ENCODE measurements at regions not wholly inside any gene's neighbourhood (a gene's known extent, or its start where the extent isn't known, plus 50 kb on each side); places are given as distances from the start of the nearest gene placed in this dataset.

DNA sequence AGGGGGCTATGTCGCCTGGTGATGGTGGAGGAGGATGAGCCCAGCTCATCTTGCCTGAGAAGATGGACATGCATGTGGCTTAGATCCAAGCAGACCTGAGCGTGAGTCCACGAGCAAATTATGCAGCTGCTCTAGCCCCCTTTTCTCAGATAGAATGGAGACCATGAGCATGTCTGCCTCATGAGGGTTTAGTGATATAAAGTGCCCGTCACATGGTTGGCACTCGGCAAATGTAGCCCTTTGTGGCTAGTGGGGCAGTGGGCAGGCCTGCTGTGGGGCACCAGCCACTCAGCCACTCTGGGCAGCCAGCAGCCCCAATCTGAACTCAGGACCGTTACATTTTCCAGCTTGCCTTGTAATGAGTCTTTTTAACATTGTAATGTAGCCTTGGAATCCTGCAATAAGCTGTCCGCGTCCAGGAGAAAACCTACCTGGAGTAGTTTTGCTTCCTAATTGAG, 92.1 kb upstream of the HS6ST1 start:
- TF ChIP-seq, protein P1, sequence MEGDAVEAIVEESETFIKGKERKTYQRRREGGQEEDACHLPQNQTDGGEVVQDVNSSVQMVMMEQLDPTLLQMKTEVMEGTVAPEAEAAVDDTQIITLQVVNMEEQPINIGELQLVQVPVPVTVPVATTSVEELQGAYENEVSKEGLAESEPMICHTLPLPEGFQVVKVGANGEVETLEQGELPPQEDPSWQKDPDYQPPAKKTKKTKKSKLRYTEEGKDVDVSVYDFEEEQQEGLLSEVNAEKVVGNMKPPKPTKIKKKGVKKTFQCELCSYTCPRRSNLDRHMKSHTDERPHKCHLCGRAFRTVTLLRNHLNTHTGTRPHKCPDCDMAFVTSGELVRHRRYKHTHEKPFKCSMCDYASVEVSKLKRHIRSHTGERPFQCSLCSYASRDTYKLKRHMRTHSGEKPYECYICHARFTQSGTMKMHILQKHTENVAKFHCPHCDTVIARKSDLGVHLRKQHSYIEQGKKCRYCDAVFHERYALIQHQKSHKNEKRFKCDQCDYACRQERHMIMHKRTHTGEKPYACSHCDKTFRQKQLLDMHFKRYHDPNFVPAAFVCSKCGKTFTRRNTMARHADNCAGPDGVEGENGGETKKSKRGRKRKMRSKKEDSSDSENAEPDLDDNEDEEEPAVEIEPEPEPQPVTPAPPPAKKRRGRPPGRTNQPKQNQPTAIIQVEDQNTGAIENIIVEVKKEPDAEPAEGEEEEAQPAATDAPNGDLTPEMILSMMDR (IDR thresholded peaks at IDR 0.05; ENCODE audit: insufficient read depth, low read length) = no peak
- TF ChIP-seq, protein P2, sequence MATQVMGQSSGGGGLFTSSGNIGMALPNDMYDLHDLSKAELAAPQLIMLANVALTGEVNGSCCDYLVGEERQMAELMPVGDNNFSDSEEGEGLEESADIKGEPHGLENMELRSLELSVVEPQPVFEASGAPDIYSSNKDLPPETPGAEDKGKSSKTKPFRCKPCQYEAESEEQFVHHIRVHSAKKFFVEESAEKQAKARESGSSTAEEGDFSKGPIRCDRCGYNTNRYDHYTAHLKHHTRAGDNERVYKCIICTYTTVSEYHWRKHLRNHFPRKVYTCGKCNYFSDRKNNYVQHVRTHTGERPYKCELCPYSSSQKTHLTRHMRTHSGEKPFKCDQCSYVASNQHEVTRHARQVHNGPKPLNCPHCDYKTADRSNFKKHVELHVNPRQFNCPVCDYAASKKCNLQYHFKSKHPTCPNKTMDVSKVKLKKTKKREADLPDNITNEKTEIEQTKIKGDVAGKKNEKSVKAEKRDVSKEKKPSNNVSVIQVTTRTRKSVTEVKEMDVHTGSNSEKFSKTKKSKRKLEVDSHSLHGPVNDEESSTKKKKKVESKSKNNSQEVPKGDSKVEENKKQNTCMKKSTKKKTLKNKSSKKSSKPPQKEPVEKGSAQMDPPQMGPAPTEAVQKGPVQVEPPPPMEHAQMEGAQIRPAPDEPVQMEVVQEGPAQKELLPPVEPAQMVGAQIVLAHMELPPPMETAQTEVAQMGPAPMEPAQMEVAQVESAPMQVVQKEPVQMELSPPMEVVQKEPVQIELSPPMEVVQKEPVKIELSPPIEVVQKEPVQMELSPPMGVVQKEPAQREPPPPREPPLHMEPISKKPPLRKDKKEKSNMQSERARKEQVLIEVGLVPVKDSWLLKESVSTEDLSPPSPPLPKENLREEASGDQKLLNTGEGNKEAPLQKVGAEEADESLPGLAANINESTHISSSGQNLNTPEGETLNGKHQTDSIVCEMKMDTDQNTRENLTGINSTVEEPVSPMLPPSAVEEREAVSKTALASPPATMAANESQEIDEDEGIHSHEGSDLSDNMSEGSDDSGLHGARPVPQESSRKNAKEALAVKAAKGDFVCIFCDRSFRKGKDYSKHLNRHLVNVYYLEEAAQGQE (IDR thresholded peaks at IDR 0.05; ENCODE audit: insufficient replicate concordance, low read depth) = no peak

Measured in HL-60 (cell line).